HS-5 (cell line): ENCODE measurements at regions not wholly inside any gene's neighbourhood (a gene's known extent, or its start where the extent isn't known, plus 50 kb on each side); places are given as distances from the start of the nearest gene placed in this dataset.

Experiments
- DNase-seq: peaks from one replicate; pipeline ENCODE4 v3.0.0-alpha.2; 2012; ENCODE audit warnings: low read depth

GRCh38 chr3:10763817-10764258, 52.2 kb upstream of the SLC6A11 start:
- no peak for DNase-seq

- DNase-seq, result no peak
Measured at GRCh38 chr3:10764259-10765051, 51.6 kb upstream of the SLC6A11 start.

- DNase-seq, result no peak
Measured at GRCh38 chr3:10766049-10766705, 49.9 kb upstream of the SLC6A11 start.
